Hematopoietic multipotent progenitor cell treated with erythropoietin and hydrocortisone succinate and interleukin-3 and kit ligand, for 6 days (in vitro differentiated cells): ENCODE measurements at regions not wholly inside any gene's neighbourhood (a gene's known extent, or its start where the extent isn't known, plus 50 kb on each side); places are given as distances from the start of the nearest gene placed in this dataset.
A peak's percentile ranks its signal among the peaks of the same experiment; 100 is the strongest.
"Not testable (repeated sequence)": the region's sequence is repeated elsewhere in the genome, so short reads cannot be mapped to it uniquely, and the experiment has no call there.

Experiments used
- DNase-seq: peaks from one replicate; pipeline ENCODE4 v3.0.0-alpha.2; 2015

DNA sequence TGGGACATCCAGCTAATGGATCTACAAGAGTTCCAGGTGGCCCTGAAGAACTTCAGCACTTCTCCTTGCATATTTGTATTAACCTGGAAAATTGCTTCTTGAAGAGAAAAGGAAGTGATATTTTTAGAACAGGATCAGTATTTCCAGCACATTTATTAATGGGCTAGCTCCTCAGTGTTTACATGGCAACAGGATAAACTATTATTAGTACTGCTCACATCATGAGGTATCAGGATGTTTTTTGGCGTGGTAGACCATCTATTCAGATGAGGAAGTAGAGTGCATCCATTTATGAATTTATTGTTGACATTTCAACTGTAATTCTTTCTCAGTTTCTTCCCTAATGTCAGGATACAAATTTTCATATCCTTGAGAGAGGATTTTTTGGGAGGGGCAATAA is 144.4 kb downstream of the KCNRG start:
- no peak for DNase-seq

- DNase-seq = peak; percentile 66
Observed at GRCh38 chr13:50161052-50161451, 145.8 kb downstream of the KCNRG start.

GRCh38 chr13:50162001-50162400 is 146.8 kb downstream of the KCNRG start:
- no peak for DNase-seq

DNA sequence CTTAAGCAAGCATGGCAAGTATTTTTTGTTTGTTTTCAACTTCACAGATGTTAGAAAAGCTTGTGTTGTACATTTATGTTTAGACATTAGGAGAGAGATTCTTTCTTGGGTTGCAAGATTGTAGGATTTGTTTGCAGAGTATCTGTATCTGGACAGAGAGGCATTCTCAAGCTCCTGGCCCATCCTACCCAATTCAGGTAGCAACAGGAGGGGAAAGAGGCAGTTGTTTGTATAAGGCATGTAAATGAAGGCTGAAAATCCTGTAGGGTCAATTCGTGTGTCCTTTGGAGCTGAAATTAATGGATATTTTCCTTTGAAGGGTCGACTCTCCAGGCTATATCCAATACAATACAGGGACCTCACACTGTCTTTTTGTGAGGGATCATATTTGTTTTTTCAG is 147.3 kb downstream of the KCNRG start:
- DNase-seq = no peak

GRCh38 chr13:50167224-50167947 is 152.1 kb downstream of the KCNRG start:
- DNase-seq = no peak

- no peak for DNase-seq
Observed at GRCh38 chr13:50167967-50168366, 152.7 kb downstream of the KCNRG start.

- DNase-seq = no peak
Observed at GRCh38 chr13:50168786-50169185, 153.5 kb downstream of the KCNRG start.

- DNase-seq = no peak
Observed at GRCh38 chr13:50170447-50171037, 155.3 kb downstream of the KCNRG start.

- no peak for DNase-seq
Observed at GRCh38 chr13:50171590-50172282, 156.5 kb downstream of the KCNRG start.

DNA sequence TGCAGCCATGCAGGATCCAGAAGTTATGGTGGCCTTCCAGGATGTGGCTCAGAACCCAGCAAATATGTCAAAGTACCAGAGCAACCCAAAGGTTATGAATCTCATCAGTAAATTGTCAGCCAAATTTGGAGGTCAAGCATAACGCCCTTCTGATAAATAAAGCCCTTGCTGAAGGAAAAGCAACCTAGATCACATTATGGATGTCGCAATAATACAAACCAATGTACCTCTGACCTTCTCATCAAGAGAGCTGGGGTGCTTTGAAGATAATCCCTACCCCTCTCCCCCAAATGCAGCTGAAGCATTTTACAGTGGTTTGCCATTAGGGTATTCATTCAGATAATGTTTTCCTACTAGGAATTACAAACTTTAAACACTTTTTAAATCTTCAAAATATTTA is 157.8 kb downstream of the KCNRG start:
- not testable (repeated sequence) for DNase-seq

DNA sequence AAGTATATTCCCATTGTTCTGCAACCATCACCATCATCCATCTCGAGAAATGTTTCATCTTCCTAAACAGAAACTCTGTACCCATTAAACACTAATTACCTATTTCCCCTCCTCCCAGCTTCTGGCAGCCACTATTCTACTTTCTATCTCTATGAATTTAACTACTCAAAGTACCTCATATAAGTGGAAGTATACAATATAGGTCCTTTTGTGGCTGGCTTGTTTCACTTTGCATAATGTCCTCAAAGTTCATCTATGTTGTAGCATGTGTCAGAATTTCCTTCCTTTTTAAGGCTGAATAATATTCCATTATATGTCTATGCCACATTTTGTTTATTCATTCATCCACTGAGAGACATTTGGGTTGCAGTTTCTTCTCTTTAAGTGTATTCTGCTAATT is 159.4 kb downstream of the KCNRG start:
- DNase-seq = no peak

- no peak for DNase-seq
Observed at GRCh38 chr13:50179977-50180376, 164.7 kb downstream of the KCNRG start.

DNA sequence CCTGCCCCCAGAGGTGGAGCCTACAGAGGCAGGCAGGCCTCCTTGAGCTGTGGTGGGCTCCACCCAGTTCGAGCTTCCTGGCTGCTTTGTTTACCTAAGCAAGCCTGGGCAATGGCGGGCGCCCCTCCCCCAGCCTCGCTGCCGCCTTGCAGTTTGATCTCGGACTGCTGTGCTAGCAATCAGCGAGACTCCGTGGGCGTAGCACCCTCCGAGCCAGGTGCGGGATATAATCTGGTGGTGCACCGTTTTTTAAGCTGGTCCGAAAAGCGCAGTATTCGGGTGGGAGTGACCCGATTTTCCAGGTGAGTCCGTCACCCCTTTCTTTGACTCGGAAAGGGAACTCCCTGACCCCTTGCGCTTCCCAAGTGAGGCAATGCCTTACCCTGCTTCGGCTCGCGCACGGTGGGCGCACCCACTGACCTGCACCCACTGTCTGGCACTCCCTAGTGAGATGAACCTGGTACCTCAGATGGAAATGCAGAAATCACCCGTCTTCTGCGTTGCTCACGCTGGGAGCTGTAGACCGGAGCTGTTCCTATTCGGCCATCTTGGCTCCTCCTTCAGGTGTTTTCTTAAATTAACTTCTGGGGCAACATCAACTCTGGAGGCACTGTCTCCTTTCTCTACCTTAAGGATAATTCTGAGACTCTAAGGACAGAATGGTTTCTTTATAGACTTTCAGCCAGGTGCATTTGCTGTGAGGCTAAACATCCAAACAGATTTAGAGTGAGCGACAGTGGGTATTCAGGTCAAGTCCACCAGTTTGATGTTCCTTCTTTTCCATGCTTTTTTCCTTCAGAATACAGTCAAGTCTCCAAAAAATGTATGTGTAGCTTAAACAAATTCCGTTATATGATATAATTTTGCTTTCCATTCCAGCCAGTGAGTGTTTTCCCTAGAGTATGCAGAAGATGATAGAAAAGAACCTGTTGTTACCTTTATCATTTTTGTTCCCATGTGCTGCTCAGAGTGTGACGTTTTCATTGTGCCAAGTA is 170.8 kb downstream of the KCNRG start:
- not testable (repeated sequence) for DNase-seq

GRCh38 chr13:50187352-50188029 is 172.2 kb downstream of the KCNRG start:
- no peak for DNase-seq

- no peak for DNase-seq
Observed at GRCh38 chr13:50188696-50189095, 173.5 kb downstream of the KCNRG start.

GRCh38 chr13:50189450-50189849 is 174.2 kb downstream of the KCNRG start:
- peak; percentile 18 for DNase-seq

- no peak for DNase-seq
Observed at GRCh38 chr13:50191004-50191403, 175.8 kb downstream of the KCNRG start.

GRCh38 chr13:50192272-50192813 is 177.1 kb downstream of the KCNRG start:
- DNase-seq = no peak

- DNase-seq = no peak
Observed at GRCh38 chr13:50195045-50195444, 179.8 kb downstream of the KCNRG start.

- no peak for DNase-seq
Observed at GRCh38 chr13:50196118-50196517, 180.9 kb downstream of the KCNRG start.

DNA sequence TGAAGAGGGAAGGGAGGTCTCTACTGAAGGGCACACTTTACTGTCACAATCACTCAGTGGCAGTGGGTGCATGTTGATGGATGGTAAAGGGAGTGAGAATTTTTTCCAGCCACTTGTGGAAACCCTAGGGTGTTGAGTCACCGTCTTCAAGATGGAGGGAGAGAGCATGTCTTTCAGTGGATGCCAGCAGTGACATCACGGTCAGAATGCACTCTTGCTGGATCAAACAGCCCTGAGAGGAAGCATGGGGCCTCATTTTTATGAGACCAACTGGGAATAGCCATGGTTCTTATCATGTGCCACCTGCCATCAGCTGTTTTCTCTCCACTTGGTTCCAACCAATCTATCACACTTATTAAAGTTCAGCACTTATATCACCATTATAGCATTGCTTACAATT is 182.5 kb downstream of the KCNRG start:
- DNase-seq = no peak

GRCh38 chr13:50198508-50198907 is 183.3 kb downstream of the KCNRG start:
- DNase-seq = peak; percentile 62
